ENCODE measurements at regions not wholly inside any gene's neighbourhood (a gene's known extent, or its start where the extent isn't known, plus 50 kb on each side); places are given as distances from the start of the nearest gene placed in this dataset.

DNA sequence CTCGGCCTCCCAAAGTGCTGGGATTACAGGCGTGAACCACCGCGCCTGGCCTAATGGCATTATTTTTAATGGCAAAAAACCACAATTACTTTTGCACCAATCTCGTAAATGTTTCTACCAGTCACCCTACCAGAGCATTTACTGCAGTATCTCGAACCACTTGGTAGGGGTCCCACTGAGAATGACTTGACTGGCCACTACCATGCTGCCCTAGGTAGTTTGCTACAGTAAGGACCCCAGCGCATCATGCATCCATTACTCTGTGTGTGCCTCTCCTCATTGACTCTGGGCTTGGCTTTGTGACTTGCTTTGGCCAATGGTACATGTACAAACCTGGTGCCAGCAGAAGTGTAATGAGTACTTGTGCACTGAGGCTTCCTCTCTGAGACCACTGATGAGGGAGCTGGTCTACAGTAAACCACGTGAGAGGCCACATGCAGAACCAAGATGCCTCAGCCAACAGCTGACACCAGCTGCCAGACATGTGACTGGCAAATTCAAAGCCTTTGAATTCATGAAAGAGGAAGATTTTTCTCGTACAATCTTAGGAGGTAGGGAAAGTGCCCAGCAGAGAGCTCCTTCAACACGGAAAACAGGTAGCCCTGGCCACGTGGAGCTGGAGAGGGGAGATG is 421.7 kb upstream of the C16orf82 start:
- Histone ChIP-seq H3K9me2 (ENCODE audit: insufficient read depth) (no peaks in the 10 kb centered on the region), H3K9ac (ENCODE audit: low read length) (no peak overlapping the region), H3K27ac (ENCODE audit: low read depth, low read length) (no peak overlapping the region), H4K20me1 (ENCODE audit: insufficient read depth) (no peaks in the 10 kb centered on the region), H3K4me1 (ENCODE audit: control insufficient read depth in 1 of 2, insufficient read depth in 2 of 2, low read length in 2 of 2) (no peaks in the 10 kb centered on the region), H3K4me3 (replicated peaks in 1 of 2; ENCODE audit: low read depth in 1 of 2, low read length in 2 of 2) (no peak overlapping the region), H3K9me3 (ENCODE audit: control insufficient read depth in 1 of 2, insufficient read depth in 1 of 2, low read depth in 1 of 2, low read length in 2 of 2) (no peaks in the 10 kb centered on the region; a peak in 1 of 4 replicates), H3K79me2 (ENCODE audit: insufficient read depth, low read length) (no peaks in the 10 kb centered on the region), H3K4me2 (ENCODE audit: low read length) (no peak overlapping the region), H3K36me3 (ENCODE audit: control insufficient read depth in 1 of 2, insufficient read depth in 2 of 2, low read length in 2 of 2) (no peaks in the 10 kb centered on the region), H2AFZ (ENCODE audit: low read depth, low read length, poor library complexity, severe bottlenecking) (no peak overlapping the region), H3K27me3 (ENCODE audit: insufficient read depth, low read length) (no peaks in the 10 kb centered on the region)
- DNase-seq (ENCODE audit: low read depth, low spot score) (no peak), ATAC-seq (no peak)
- no peak for TF ChIP-seq ZFX (IDR thresholded peaks at IDR 0.05)
- TF ChIP-seq YY1 (IDR thresholded peaks at IDR 0.05; ENCODE audit: extremely low read depth, insufficient replicate concordance, low read depth, low read length), result no peak
- no peak for TF ChIP-seq EZH2phosphoT487 (IDR thresholded peaks at IDR 0.05; ENCODE audit: borderline replicate concordance)
- TF ChIP-seq POLR2A (IDR thresholded peaks at IDR 0.05; ENCODE audit: borderline replicate concordance, extremely low read depth, insufficient read depth, insufficient read length), result no peak
- TF ChIP-seq CBX3 (IDR thresholded peaks at IDR 0.05; ENCODE audit: low read depth), result no peak
- no peak for TF ChIP-seq SP1 (IDR thresholded peaks at IDR 0.05; ENCODE audit: low read depth)
- TF ChIP-seq, protein P1, sequence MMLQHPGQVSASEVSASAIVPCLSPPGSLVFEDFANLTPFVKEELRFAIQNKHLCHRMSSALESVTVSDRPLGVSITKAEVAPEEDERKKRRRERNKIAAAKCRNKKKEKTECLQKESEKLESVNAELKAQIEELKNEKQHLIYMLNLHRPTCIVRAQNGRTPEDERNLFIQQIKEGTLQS (IDR thresholded peaks at IDR 0.05), result no peak
- TF ChIP-seq, protein P2, sequence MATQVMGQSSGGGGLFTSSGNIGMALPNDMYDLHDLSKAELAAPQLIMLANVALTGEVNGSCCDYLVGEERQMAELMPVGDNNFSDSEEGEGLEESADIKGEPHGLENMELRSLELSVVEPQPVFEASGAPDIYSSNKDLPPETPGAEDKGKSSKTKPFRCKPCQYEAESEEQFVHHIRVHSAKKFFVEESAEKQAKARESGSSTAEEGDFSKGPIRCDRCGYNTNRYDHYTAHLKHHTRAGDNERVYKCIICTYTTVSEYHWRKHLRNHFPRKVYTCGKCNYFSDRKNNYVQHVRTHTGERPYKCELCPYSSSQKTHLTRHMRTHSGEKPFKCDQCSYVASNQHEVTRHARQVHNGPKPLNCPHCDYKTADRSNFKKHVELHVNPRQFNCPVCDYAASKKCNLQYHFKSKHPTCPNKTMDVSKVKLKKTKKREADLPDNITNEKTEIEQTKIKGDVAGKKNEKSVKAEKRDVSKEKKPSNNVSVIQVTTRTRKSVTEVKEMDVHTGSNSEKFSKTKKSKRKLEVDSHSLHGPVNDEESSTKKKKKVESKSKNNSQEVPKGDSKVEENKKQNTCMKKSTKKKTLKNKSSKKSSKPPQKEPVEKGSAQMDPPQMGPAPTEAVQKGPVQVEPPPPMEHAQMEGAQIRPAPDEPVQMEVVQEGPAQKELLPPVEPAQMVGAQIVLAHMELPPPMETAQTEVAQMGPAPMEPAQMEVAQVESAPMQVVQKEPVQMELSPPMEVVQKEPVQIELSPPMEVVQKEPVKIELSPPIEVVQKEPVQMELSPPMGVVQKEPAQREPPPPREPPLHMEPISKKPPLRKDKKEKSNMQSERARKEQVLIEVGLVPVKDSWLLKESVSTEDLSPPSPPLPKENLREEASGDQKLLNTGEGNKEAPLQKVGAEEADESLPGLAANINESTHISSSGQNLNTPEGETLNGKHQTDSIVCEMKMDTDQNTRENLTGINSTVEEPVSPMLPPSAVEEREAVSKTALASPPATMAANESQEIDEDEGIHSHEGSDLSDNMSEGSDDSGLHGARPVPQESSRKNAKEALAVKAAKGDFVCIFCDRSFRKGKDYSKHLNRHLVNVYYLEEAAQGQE (IDR thresholded peaks at IDR 0.05; ENCODE audit: low read depth), result no peak
- TF ChIP-seq ELF1 (IDR thresholded peaks at IDR 0.05; ENCODE audit: borderline replicate concordance, low read depth), result no peak
- BruUV-seq (replicated peaks), result no TSS peak
- POLR2A ChIA-PET, result no interaction called here
- RAD21 ChIA-PET (ENCODE audit: low non-redundant PET in 1 of 2, low total read pairs in 2 of 2, uncharacterized antibody in 2 of 2, unreplicated experiment in 2 of 2), result no interaction called here
- CTCF ChIA-PET, result no interaction called here
- intact Hi-C loops (cut with micrococcal nuclease), result no loop called here
